GM23248 (cell line): ENCODE measurements at regions not wholly inside any gene's neighbourhood (a gene's known extent, or its start where the extent isn't known, plus 50 kb on each side); places are given as distances from the start of the nearest gene placed in this dataset.
A peak's percentile ranks its signal among the peaks of the same experiment; 100 is the strongest.

Experiments
- DNase-seq: peaks from one replicate; pipeline ENCODE4 v3.0.0-alpha.2; 2015
- H2AFZ ChIP-seq: fragments of 200-600 bp; sonication (generic); 2 replicates; pipeline ENCODE4 v1.6.1; 2016; ENCODE audit warnings: antibody characterized with exemption
- H3F3A ChIP-seq: fragments of 200-600 bp; sonication (generic); 2 replicates; pipeline ENCODE4 v1.6.1; 2016; ENCODE audit warnings: mild to moderate bottlenecking, antibody characterized with exemption, mixed run types; ENCODE audit not compliant: insufficient read depth
- H3K27ac ChIP-seq: fragments of 200-600 bp; sonication (generic); 2 replicates; pipeline ENCODE4 v1.5.1; 2016; ENCODE audit warnings: mild to moderate bottlenecking
- H3K27me3 ChIP-seq: fragments of 200-600 bp; sonication (generic); replicated peaks from 2 replicates; pipeline ENCODE4 v1.6.1; 2016; ENCODE audit warnings: mild to moderate bottlenecking; ENCODE audit not compliant: insufficient read depth
- H3K36me3 ChIP-seq: fragments of 200-600 bp; sonication (generic); 2 replicates; pipeline ENCODE4 v1.6.1; 2016; ENCODE audit warnings: low read depth, mild to moderate bottlenecking
- H3K4me1 ChIP-seq: fragments of 200-600 bp; sonication (generic); 2 replicates; pipeline ENCODE4 v1.6.1; 2016; ENCODE audit warnings: mild to moderate bottlenecking; ENCODE audit not compliant: insufficient read depth
- H3K4me2 ChIP-seq: fragments of 200-600 bp; sonication (generic); one replicate; pipeline ENCODE4 v1.6.1; 2016; ENCODE audit warnings: mild to moderate bottlenecking; ENCODE audit not compliant: unreplicated experiment
- H3K4me3 ChIP-seq: fragments of 200-600 bp; sonication (generic); 2 replicates; pipeline ENCODE4 v1.5.1; 2016; ENCODE audit warnings: mild to moderate bottlenecking
- H3K79me2 ChIP-seq: fragments of 200-600 bp; sonication (generic); 2 replicates; pipeline ENCODE4 v1.6.1; 2016; ENCODE audit warnings: mild to moderate bottlenecking; ENCODE audit not compliant: insufficient read depth
- H3K9ac ChIP-seq: fragments of 200-600 bp; sonication (generic); 2 replicates; pipeline ENCODE4 v1.6.1; 2016; ENCODE audit warnings: mild to moderate bottlenecking
- H3K9me2 ChIP-seq: fragments of 200-600 bp; sonication (generic); 2 replicates; pipeline ENCODE4 v1.6.1; 2016; ENCODE audit warnings: mixed run types, mild to moderate bottlenecking, moderate library complexity; ENCODE audit not compliant: insufficient read depth
- H3K9me3 ChIP-seq: fragments of 200-600 bp; sonication (generic); one replicate; pipeline ENCODE4 v1.6.1; 2017; ENCODE audit warnings: low read depth
- H4K20me1 ChIP-seq: fragments of 200-600 bp; sonication (generic); 2 replicates; pipeline ENCODE4 v1.6.0; 2016; ENCODE audit not compliant: insufficient read depth
- EZH2 ChIP-seq: fragments of 200-600 bp; sonication (generic); IDR thresholded peaks from 2 replicates; pipeline ENCODE4 v1.6.1; 2018; ENCODE audit warnings: antibody characterized with exemption, mild to moderate bottlenecking; ENCODE audit not compliant: insufficient read depth, poor library complexity, severe bottlenecking
- EZH2phosphoT487 ChIP-seq: fragments of 200-600 bp; sonication (generic); IDR thresholded peaks from 2 replicates; pipeline ENCODE4 v1.6.1; 2018; ENCODE audit warnings: antibody characterized with exemption, moderate library complexity, mild to moderate bottlenecking, low read depth; ENCODE audit not compliant: insufficient read depth
- WGBS, 2 experiments: methylation state at CpG; one replicate each; pipeline ENCODE4 v1.1.6; 2015 to 2017; ENCODE audit warnings: low lambda C conversion rate in 2 of 2, low coverage in 1 of 2; ENCODE audit errors: missing lambda C conversion rate in 2 of 2; 5-methylcytosine and 5-hydroxymethylcytosine counted together
- in situ Hi-C: fragments of 300-500 bp; cut with MboI; formaldehyde crosslinking; loops from 2 replicates; pipeline ENCODE4 v1.15.0; 2020

DNA sequence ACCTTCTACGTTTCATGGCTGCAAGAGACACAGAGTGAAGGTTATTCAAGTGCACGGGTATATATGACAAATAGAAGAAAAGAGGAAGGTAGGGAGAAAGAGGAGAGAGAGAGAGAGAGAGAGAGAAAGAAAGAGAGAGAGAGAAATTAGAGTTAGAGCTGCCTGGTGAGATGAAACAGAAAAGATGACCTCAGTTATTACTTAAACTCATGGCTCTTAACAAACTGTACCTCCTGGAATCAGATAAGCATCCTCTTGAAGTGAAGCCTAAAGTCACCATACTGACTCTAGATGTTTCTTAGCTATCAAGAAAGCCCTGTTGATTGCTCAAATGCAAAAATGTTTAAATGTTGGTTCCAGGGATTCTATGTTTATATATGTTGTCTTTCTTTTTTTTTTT, 597.7 kb upstream of the ZP4 start:
- Histone ChIP-seq H3K27ac (peak overlapping the region; percentile 35), H3K79me2 (0 out of 2 replicates have a peak, but pooled peaks cover 6% of the 10 kb centered on the region), H3K4me2 (no peak overlapping the region), H3K4me3 (no peak overlapping the region), H4K20me1 (no peaks in the 10 kb centered on the region), H3F3A (no peaks in the 10 kb centered on the region), H3K9me3 (no peaks in the 10 kb centered on the region), H3K4me1 (no peaks in the 10 kb centered on the region; the same call in 1 of the 2 replicates), H3K27me3 (no peaks in the 10 kb centered on the region), H3K9ac (no peak overlapping the region), H2AFZ (no peak overlapping the region), H3K36me3 (no peaks in the 10 kb centered on the region), H3K9me2 (no peaks in the 10 kb centered on the region)
- 23 to 24% methylated on average over 2 of the region's 2 CpGs for WGBS, 2 experiments
- TF ChIP-seq EZH2, result no peak
- TF ChIP-seq EZH2phosphoT487, result no peak
- peak; percentile 14 for DNase-seq
- in situ Hi-C loops, result no loop called here

DNA sequence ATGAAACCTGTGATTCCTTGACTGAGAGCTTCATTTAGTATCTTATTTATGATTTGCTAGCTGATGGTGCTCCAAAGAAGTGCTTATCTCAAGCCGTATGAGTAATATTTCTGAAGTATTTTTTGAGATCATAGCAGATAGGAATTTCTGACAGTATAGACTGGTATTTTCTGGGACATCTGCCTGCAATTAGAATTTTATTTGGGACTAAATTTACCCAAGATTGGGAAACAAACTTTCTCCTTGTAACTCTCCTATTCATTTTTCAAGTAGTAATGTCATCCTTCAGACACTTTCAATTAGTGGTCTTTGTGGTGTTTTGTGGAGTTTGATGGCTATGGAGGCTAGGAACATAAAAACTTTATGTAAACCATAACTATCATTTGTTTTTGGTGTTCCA, 597.2 kb upstream of the ZP4 start:
- TF ChIP-seq EZH2phosphoT487 (no peak), EZH2 (no peak)
- H3K9ac ChIP-seq, result no peak overlapping the region
- H3K9me2 ChIP-seq, result no peaks in the 10 kb centered on the region
- H4K20me1 ChIP-seq, result no peaks in the 10 kb centered on the region
- H2AFZ ChIP-seq, result no peak overlapping the region
- H3K27me3 ChIP-seq, result no peaks in the 10 kb centered on the region
- H3F3A ChIP-seq, result no peaks in the 10 kb centered on the region
- no peaks in the 10 kb centered on the region for H3K9me3 ChIP-seq
- H3K36me3 ChIP-seq, result no peaks in the 10 kb centered on the region
- peak; percentile 39 for DNase-seq
- no peaks in the 10 kb centered on the region; the same call in 1 of the 2 replicates for H3K4me1 ChIP-seq
- in situ Hi-C loops, result no loop called here
- H3K27ac ChIP-seq, result peak overlapping the region; percentile 35
- no peak overlapping the region for H3K4me3 ChIP-seq
- 0 out of 2 replicates have a peak, but pooled peaks cover 8% of the 10 kb centered on the region for H3K79me2 ChIP-seq
- H3K4me2 ChIP-seq, result no peak overlapping the region
- WGBS, 2 experiments, result 3% methylated on average over 1 of the region's 1 CpG

DNA sequence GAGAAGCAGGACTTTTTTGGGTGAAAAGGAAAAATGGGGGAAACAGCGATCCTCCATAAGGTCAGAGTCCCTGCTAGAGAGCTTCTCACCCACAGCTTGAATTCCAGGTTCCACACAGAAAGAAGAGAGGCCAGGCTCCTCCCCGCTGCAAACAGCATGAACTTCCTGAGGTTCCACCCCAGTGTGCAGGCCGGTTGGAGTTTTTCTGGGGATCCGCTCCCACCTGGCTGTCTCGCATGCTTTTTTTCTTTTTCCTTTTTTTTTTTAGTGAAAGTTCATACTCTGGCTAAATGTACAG, 595.1 kb upstream of the ZP4 start:
- no peaks in the 10 kb centered on the region for H3F3A ChIP-seq
- in situ Hi-C loops, result no loop called here
- H3K9me2 ChIP-seq, result no peaks in the 10 kb centered on the region
- no peaks in the 10 kb centered on the region; the same call in 1 of the 2 replicates for H3K4me1 ChIP-seq
- H3K79me2 ChIP-seq, result 0 out of 2 replicates have a peak, but pooled peaks cover 8% of the 10 kb centered on the region
- H4K20me1 ChIP-seq, result no peaks in the 10 kb centered on the region
- no peaks in the 10 kb centered on the region for H3K27me3 ChIP-seq
- TF ChIP-seq EZH2phosphoT487 (no peak), EZH2 (no peak)
- peak; percentile 22 for DNase-seq
- no peaks in the 10 kb centered on the region for H3K9me3 ChIP-seq
- peak overlapping the region; percentile 72 for H3K9ac ChIP-seq
- H3K27ac ChIP-seq, result peak overlapping the region; percentile 62
- no peaks in the 10 kb centered on the region for H3K36me3 ChIP-seq
- 25 to 36% methylated on average over 5 of the region's 5 CpGs for WGBS, 2 experiments
- no peak overlapping the region for H3K4me2 ChIP-seq
- peak overlapping the region; percentile 60 for H3K4me3 ChIP-seq
- H2AFZ ChIP-seq, result no peak overlapping the region; the same call in 1 of the 2 replicates

DNA sequence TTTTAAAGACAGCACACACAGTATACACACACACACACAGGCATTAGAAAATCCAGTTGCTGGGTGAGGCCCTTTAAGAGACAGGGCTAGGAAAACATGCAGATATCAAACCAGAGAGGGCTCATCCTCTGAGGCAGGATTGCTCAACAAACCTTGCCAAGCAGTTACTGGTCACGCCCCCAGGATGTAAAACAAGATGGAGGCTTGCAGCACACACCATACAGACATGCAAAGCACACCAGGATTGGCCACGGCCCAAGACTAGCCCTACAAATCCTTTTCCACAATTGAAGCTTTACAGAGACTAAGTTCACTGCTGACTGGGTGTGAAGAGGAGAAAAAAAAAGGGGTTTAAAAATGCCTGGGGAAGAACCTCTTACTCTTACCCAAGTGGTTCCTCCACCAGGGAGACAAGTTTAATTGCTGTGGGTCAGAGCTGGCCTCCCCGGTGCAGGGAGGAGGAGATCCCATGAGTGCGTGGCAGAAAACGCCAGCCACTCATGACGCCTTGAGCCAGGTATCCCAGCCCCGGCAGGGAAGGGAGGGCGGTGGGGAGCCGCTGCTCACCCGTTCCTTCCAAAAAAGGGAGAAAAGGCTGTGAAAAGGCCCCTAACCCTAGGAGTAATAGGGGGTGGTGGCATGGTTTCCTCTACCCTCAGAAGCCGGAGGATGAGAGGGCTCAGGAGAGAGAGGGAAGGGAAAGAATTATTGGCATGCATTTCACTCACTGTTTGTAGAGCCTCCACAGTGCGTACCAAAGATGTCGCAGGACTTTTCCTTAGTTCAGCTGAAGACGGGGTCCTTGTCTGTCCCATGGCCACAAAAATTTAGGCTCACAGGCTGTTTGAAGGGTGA, 594.6 kb upstream of the ZP4 start:
- Histone ChIP-seq H3K4me3 (peak overlapping the region; percentile 60), H2AFZ (no peak overlapping the region; the same call in 1 of the 2 replicates), H3K27ac (peak overlapping the region; percentile 62), H3K4me2 (peak overlapping the region; percentile 34), H3K9me2 (no peaks in the 10 kb centered on the region), H3K27me3 (no peaks in the 10 kb centered on the region), H3K9ac (peak overlapping the region; percentile 72), H3K79me2 (0 out of 2 replicates have a peak, but pooled peaks cover 8% of the 10 kb centered on the region), H3F3A (no peaks in the 10 kb centered on the region), H4K20me1 (no peaks in the 10 kb centered on the region), H3K4me1 (no peaks in the 10 kb centered on the region; the same call in 1 of the 2 replicates), H3K9me3 (no peaks in the 10 kb centered on the region), H3K36me3 (no peaks in the 10 kb centered on the region)
- peak; percentile 73 for DNase-seq
- TF ChIP-seq EZH2 (no peak), EZH2phosphoT487 (no peak)
- WGBS, 2 experiments, result 22 to 25% methylated on average over 14 of the region's 14 CpGs
- in situ Hi-C loops, result no loop called here
